Endothelial cell of umbilical vein (primary cell): ENCODE measurements at regions not wholly inside any gene's neighbourhood (a gene's known extent, or its start where the extent isn't known, plus 50 kb on each side); places are given as distances from the start of the nearest gene placed in this dataset.

Source experiments
- BruUV-seq: library from RNA; stranded (reverse); fragments of 400-500 nt; replicated peaks from 2 replicates; lab custom pipeline; 2021; lab: Mats Ljungman, UMichigan
- CTCF ChIA-PET: fragments of 300-600, 350-600 bp; sonication (Branson Sonifier 250); formaldehyde crosslinking; loops from one replicate; lab custom pipeline; 2021; ENCODE audit warnings: antibody characterized with exemption, inconsistent platforms; lab: Charles Lee
- POLR2A ChIA-PET: fragments of 300-600, 350-600 bp; sonication (Branson Sonifier 250); formaldehyde crosslinking; loops from one replicate; lab custom pipeline; 2021; ENCODE audit warnings: antibody characterized with exemption, inconsistent platforms; lab: Charles Lee
- DNase-seq: peaks from one replicate; pipeline ENCODE4 v3.0.0-alpha.2; 2011; ENCODE audit warnings: low read depth, low spot score
- FAIRE-seq: peaks from 2 replicates; lab custom pipeline; 2011; peaks lifted over from hg19 to GRCh38; lab: Jason Lieb, UNC
- H2AFZ ChIP-seq: 2 replicates; pipeline ENCODE4 v1.6.0; 2012; ENCODE audit warnings: low read depth, low read length, control low read depth, inconsistent platforms
- H3K27ac ChIP-seq: 2 replicates; pipeline ENCODE4 v1.5.1; 2011; ENCODE audit warnings: low read depth, mild to moderate bottlenecking, control low read depth, low read length, moderate library complexity; ENCODE audit not compliant: insufficient read depth
- H3K27me3 ChIP-seq, 2 experiments: 2 replicates each; pipeline versions ENCODE4 v1.6.0 to v1.6.1; 2011; ENCODE audit warnings: low read length in 2 of 2, mixed read lengths in 1 of 2; ENCODE audit not compliant: control insufficient read depth in 2 of 2, insufficient read depth in 2 of 2
- H3K36me3 ChIP-seq, 2 experiments: 2 replicates in 1 of 2; 3 replicates in 1 of 2; pipeline ENCODE4 v1.5.1; 2011; ENCODE audit warnings: low read length in 2 of 2, mild to moderate bottlenecking in 1 of 2, moderate library complexity in 1 of 2; ENCODE audit not compliant: control insufficient read depth in 2 of 2, insufficient read depth in 2 of 2; ENCODE audit errors: extremely low read depth in 1 of 2
- H3K4me1 ChIP-seq: 3 replicates; pipeline ENCODE4 v1.5.1; 2011; ENCODE audit warnings: mild to moderate bottlenecking, low read length; ENCODE audit not compliant: control insufficient read depth, insufficient read depth; ENCODE audit errors: extremely low read depth
- H3K4me2 ChIP-seq: 2 replicates; pipeline ENCODE4 v1.6.1; 2011; ENCODE audit warnings: low read length, control low read depth, mixed read lengths; ENCODE audit not compliant: insufficient read depth
- H3K4me3 ChIP-seq, 3 experiments: fragments of 200-600 bp in 1 of 3; sonication (generic), shearing (Covaris generic) in 1 of 3; replicated peaks in 1 of 3; 2 replicates each; pipeline ENCODE4 v1.5.1; 2011 to 2016; ENCODE audit warnings: control low read depth in 3 of 3, low read length in 3 of 3, mild to moderate bottlenecking in 2 of 3, inconsistent platforms in 1 of 3, low read depth in 1 of 3, moderate library complexity in 1 of 3; ENCODE audit not compliant: insufficient read depth in 1 of 3
- H3K79me2 ChIP-seq: 2 replicates; pipeline ENCODE4 v1.6.0; 2012; ENCODE audit warnings: low read length, inconsistent platforms; ENCODE audit not compliant: control insufficient read depth, insufficient read depth
- H3K9ac ChIP-seq: replicated peaks from 2 replicates; pipeline ENCODE3; 2011; ENCODE audit warnings: low read length, control low read depth; ENCODE audit not compliant: insufficient read depth; ENCODE audit errors: extremely low read depth
- H3K9me1 ChIP-seq: replicated peaks from 3 replicates; pipeline ENCODE4 v1.6.0; 2011; ENCODE audit warnings: mild to moderate bottlenecking, low read length; ENCODE audit not compliant: control insufficient read depth, insufficient read depth; ENCODE audit errors: extremely low read depth
- H3K9me3 ChIP-seq: replicated peaks from 2 replicates; pipeline ENCODE4 v1.5.1; 2012; ENCODE audit warnings: low read length, inconsistent platforms; ENCODE audit not compliant: control insufficient read depth, insufficient read depth
- H4K20me1 ChIP-seq: replicated peaks from 2 replicates; pipeline ENCODE3; 2011; ENCODE audit warnings: mild to moderate bottlenecking, low read length; ENCODE audit not compliant: control insufficient read depth, insufficient read depth; ENCODE audit errors: extremely low read depth
- EZH2 ChIP-seq: IDR thresholded peaks from 2 replicates; pipeline ENCODE4 v1.6.1; 2012; ENCODE audit warnings: borderline replicate concordance, low read depth, mild to moderate bottlenecking, moderate library complexity, low read length, inconsistent platforms; ENCODE audit not compliant: severe bottlenecking
- FOS ChIP-seq: IDR thresholded peaks from 2 replicates; pipeline ENCODE4 v1.6.1; 2011; ENCODE audit warnings: mild to moderate bottlenecking, low read length, moderate library complexity, borderline replicate concordance; ENCODE audit not compliant: insufficient read depth
- JUN ChIP-seq: IDR thresholded peaks from 2 replicates; pipeline ENCODE4 v1.6.1; 2011; ENCODE audit warnings: borderline replicate concordance, low read depth; ENCODE audit not compliant: insufficient read length, insufficient read depth
- MYC ChIP-seq: IDR thresholded peaks from one replicate; pipeline ENCODE4 v1.6.1; 2011; ENCODE audit warnings: mild to moderate bottlenecking, low read depth, low read length
- POLR2A ChIP-seq: IDR thresholded peaks from 2 replicates; pipeline ENCODE4 v1.6.1; 2012; ENCODE audit warnings: low read depth, mild to moderate bottlenecking, control low read depth, low read length
- POLR2AphosphoS5 ChIP-seq: IDR thresholded peaks from 2 replicates; pipeline ENCODE4 v1.6.1; 2012; ENCODE audit warnings: low read depth, mild to moderate bottlenecking, control low read depth, low read length, moderate library complexity; ENCODE audit not compliant: insufficient read depth
- dilution Hi-C: fragments of 300-500 bp; cut with MboI; formaldehyde crosslinking; loops from one replicate; pipeline ENCODE4 v1.15.0; 2019; ENCODE audit warnings: low sequenced_read_pairs; ENCODE audit not compliant: extremely low pct_ligation_motif_present
- intact Hi-C: fragments of 100-400 bp; cut with micrococcal nuclease; formaldehyde crosslinking; loops from one replicate; pipeline ENCODE4 v1.10.0; 2022
- TF ChIP-seq, protein P1 (sequence below): IDR thresholded peaks from 2 replicates; pipeline ENCODE4 v1.6.1; 2011; ENCODE audit not compliant: insufficient read depth, insufficient read length

DNA sequence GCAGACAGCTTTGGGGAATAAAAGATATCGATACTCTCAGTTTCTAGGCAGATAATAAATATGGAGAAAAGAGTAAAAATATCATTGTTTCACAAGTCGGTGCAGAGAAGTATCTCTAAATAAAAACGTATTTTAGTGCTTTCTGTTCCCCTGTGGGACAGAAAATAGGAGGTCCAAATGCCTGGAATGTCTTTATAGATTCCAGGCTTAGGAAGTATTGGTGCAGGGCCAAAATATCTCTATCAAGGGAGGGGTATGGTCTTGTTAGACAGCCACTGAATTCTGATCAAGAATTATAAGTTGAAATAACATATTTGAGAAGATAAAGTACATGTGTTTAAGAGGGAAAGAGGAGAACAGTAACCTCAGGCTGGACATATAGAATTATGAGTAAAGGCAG lies 596.4 kb downstream of the PCDH18 start:
- no TSS peak for BruUV-seq
- no peaks in the 10 kb centered on the region for H3K36me3 ChIP-seq
- ChIA-PET POLR2A (no interaction called here), CTCF (interaction anchor here (1.5 kb wide), 1 partner anchor 14 kb away, joined by 3 read pairs; no protein-coding TSS in a partner anchor)
- FAIRE-seq (no peak), DNase-seq (no peak)
- peak overlapping the region; percentile 1 for H3K9ac ChIP-seq
- dilution Hi-C loops (no loop called here), intact Hi-C loops (no loop called here)
- no peak overlapping the region for H3K4me3 ChIP-seq
- no peaks in the 10 kb centered on the region for H3K27me3 ChIP-seq
- H2AFZ ChIP-seq, result no peak overlapping the region
- H3K9me3 ChIP-seq, result no peaks in the 10 kb centered on the region
- TF ChIP-seq, protein P1, sequence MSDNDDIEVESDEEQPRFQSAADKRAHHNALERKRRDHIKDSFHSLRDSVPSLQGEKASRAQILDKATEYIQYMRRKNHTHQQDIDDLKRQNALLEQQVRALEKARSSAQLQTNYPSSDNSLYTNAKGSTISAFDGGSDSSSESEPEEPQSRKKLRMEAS, result no peak
- no peak for TF ChIP-seq FOS
- TF ChIP-seq POLR2AphosphoS5, result no peak
- TF ChIP-seq JUN, result no peak
- H3K4me2 ChIP-seq, result no peak overlapping the region
- no peaks in the 10 kb centered on the region for H3K9me1 ChIP-seq
- no peaks in the 10 kb centered on the region for H4K20me1 ChIP-seq
- H3K4me1 ChIP-seq, result no peaks in the 10 kb centered on the region
- no peaks in the 10 kb centered on the region for H3K79me2 ChIP-seq
- H3K27ac ChIP-seq, result no peak overlapping the region

DNA sequence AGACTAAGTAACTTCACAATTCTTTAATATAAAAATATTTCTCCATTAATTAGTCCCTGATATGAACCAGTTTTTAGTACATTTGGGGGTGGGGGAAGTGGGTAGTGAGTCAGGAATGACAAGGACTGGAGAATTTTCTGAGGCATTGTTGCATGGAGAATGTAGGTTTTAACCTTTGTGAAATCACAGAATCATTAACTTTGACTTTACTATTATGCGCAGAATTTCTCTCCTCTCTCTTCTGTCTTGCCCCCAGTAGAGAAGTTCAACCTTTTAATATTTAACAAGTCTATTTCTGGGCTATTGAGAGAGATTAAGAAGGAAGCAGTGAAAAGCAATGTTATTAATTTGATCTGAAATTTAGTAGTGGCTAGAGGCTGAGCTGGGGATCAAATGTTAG lies 597.0 kb downstream of the PCDH18 start:
- no TSS peak for BruUV-seq
- no peak for FAIRE-seq
- intact Hi-C loops, result no loop called here

More for the DNA sequence above, 597.0 kb downstream of the PCDH18 start:
- no peaks in the 10 kb centered on the region for H3K4me1 ChIP-seq
- no peaks in the 10 kb centered on the region for H3K79me2 ChIP-seq
- no peak for DNase-seq
- ChIA-PET CTCF (interaction anchor here (1.0 kb wide), 1 partner anchor 15 kb away, joined by 3 read pairs; no protein-coding TSS in a partner anchor), POLR2A (no interaction called here)
- H3K9me1 ChIP-seq, result no peaks in the 10 kb centered on the region
- no peak overlapping the region for H3K27ac ChIP-seq
- dilution Hi-C loops, result no loop called here
- peak overlapping the region; percentile 1 for H3K9ac ChIP-seq
- H3K4me2 ChIP-seq, result no peak overlapping the region
- H3K36me3 ChIP-seq, result no peaks in the 10 kb centered on the region
- no peaks in the 10 kb centered on the region for H3K27me3 ChIP-seq
- no peak overlapping the region for H3K4me3 ChIP-seq
- TF ChIP-seq POLR2A, result no peak
- TF ChIP-seq JUN, result no peak
- TF ChIP-seq MYC, result no peak
- TF ChIP-seq, protein P1, result no peak
- TF ChIP-seq POLR2AphosphoS5, result no peak
- no peak for TF ChIP-seq FOS
- TF ChIP-seq EZH2, result no peak
- H4K20me1 ChIP-seq, result no peaks in the 10 kb centered on the region
- H3K9me3 ChIP-seq, result no peaks in the 10 kb centered on the region
- no peak overlapping the region for H2AFZ ChIP-seq
